A673 (cell line): ENCODE measurements at regions not wholly inside any gene's neighbourhood (a gene's known extent, or its start where the extent isn't known, plus 50 kb on each side); places are given as distances from the start of the nearest gene placed in this dataset.

ENCODE experiments used
- EZH2 ChIP-seq: fragments of 200-600 bp; sonication (generic); IDR thresholded peaks from 2 replicates; pipeline ENCODE4 v1.6.1; 2017; ENCODE audit warnings: borderline replicate concordance, low read depth, mild to moderate bottlenecking, mixed read lengths, antibody characterized with exemption, low read length; ENCODE audit not compliant: poor library complexity, severe bottlenecking
- TF ChIP-seq, protein P1 (sequence below): fragments of 300-800, 200-600 bp; sonication (generic); conservative IDR thresholded peaks from 2 replicates; pipeline ENCODE4 v1.5.1; 2017; ENCODE audit warnings: low read depth, mild to moderate bottlenecking, antibody characterized with exemption, low read length, moderate library complexity, mixed read lengths

GRCh38 chr2:3041246-3041645 lies 336.4 kb downstream of the EIPR1 start:
- TF ChIP-seq, protein P1, sequence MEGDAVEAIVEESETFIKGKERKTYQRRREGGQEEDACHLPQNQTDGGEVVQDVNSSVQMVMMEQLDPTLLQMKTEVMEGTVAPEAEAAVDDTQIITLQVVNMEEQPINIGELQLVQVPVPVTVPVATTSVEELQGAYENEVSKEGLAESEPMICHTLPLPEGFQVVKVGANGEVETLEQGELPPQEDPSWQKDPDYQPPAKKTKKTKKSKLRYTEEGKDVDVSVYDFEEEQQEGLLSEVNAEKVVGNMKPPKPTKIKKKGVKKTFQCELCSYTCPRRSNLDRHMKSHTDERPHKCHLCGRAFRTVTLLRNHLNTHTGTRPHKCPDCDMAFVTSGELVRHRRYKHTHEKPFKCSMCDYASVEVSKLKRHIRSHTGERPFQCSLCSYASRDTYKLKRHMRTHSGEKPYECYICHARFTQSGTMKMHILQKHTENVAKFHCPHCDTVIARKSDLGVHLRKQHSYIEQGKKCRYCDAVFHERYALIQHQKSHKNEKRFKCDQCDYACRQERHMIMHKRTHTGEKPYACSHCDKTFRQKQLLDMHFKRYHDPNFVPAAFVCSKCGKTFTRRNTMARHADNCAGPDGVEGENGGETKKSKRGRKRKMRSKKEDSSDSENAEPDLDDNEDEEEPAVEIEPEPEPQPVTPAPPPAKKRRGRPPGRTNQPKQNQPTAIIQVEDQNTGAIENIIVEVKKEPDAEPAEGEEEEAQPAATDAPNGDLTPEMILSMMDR: no peak
- TF ChIP-seq EZH2: no peak
